GM12891 (cell line): ENCODE measurements at regions not wholly inside any gene's neighbourhood (a gene's known extent, or its start where the extent isn't known, plus 50 kb on each side); places are given as distances from the start of the nearest gene placed in this dataset.

ENCODE experiments used
- POLR2A ChIP-seq: IDR thresholded peaks from 2 replicates; pipeline ENCODE4 v1.6.1; 2011; ENCODE audit warnings: low read depth, low read length, control low read depth
- POLR2AphosphoS5 ChIP-seq: IDR thresholded peaks from 2 replicates; pipeline ENCODE4 v1.6.1; 2011; ENCODE audit warnings: low read depth, low read length, control low read depth

DNA sequence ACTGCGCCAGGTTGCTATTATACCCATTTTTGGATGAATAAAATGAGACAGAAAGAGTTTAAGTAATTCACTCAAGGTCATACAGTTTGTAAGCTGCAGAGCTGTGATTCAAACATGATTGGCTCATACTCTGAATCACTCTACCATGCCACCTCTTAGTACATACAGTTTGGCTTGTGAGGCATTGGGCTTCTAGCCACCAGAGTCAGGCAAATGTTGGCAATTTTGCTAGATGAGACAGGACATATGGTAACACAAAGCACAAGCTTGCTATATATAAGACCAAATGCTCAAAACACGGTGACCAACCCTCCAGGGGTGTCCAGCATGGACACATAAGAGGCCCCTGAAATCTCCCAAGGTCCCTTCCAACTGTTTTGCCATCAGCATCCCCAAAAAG lies 236.0 kb upstream of the IRX5 start:
- TF ChIP-seq POLR2A = no peak
- TF ChIP-seq POLR2AphosphoS5 = no peak
